HG03457 (cell line): ENCODE measurements at regions not wholly inside any gene's neighbourhood (a gene's known extent, or its start where the extent isn't known, plus 50 kb on each side); places are given as distances from the start of the nearest gene placed in this dataset.

Experiments used
- ATAC-seq: cut with Tn5 transposase; IDR thresholded peaks from one replicate; pipeline ENCODE4 v1.9.1; 2021; ENCODE audit warnings: moderate number of reproducible peaks; ENCODE audit not compliant: unreplicated experiment

DNA sequence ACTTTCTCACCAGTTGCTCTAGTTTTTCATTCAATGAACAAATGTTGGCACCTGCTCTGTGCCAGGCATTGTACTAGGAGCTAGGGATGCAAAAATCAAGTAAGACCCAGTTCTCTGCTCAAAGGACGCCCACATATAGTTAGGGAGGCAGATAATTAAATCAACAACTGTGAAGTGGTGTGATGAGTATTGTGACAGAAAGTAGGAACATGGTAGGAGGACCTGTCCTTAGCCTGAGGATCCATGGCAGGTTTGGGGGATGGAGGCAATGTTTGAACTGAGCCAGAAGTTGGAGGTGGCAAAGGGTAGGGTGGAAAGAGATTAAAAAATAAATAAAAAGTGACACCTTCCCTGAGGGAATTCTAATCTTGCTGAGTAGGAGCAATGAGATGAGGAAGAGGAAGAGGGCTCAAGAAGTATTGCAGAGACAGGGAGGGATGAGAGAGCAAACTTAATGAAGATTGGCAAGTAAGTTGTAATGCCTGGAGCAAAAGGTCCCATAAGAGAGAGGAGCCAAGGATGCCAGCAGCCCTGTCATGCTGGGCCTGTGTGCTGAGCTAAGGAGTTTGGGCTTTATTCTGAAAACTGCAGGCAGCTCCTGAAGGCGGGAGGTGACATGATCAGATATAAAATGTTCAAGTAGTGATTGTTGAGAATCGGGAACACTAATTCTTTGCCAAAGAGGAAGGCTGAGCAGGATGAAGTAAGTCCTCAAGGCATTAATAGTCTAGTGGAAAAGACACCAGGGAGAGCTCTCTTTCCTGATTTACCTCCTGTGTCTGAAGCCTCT is 184.3 kb upstream of the PPP2R3A start:
- ATAC-seq, result no peak

DNA sequence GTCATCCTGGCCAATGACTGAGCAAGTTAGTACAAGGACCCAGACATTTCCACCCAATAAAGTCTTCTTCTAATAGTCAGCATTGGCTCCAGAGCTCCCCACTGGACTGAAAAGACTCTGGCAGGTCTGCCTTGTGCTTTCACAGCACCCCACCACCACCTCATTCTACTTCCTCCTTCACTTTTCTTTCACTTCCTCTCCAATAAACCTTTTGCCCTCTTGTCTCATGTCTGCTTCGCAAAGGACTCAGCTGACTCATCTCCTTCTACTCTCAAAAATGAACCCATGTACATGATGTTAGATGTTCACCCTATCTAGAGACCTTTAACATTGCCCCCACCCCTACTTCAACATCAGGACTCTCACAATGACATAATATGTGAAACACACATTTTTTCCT is 181.0 kb upstream of the PPP2R3A start:
- no peak for ATAC-seq

DNA sequence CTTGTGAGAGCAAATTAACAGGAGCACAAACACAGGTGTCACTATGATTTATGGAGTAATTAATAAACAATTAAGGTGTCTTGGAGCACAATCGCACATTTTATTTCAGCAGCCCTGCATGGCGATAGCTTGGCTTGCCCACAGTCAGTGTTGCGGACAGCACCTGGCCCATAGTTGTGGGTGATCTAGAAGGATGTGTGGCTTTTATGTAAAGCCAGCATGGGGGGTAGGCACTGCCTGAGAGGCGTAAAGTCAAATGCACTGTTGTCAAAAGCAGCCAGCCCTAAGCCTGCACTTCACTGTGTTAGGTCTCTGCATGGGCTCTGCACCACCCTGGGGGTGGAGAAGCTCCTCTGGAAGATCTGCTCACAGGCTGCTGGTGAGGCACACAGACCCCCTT is 177.4 kb upstream of the PPP2R3A start:
- ATAC-seq, result no peak

- ATAC-seq, result no peak
Observed at GRCh38 chr3:135788978-135789377, 176.6 kb upstream of the PPP2R3A start.

GRCh38 chr3:135792174-135792573 is 173.4 kb upstream of the PPP2R3A start:
- ATAC-seq, result no peak

- no peak for ATAC-seq
Observed at GRCh38 chr3:135792858-135793475, 172.6 kb upstream of the PPP2R3A start.

- no peak for ATAC-seq
Observed at GRCh38 chr3:135800071-135800549, 165.4 kb upstream of the PPP2R3A start.

- ATAC-seq, result no peak
Observed at GRCh38 chr3:135801018-135801417, 164.5 kb upstream of the PPP2R3A start.

DNA sequence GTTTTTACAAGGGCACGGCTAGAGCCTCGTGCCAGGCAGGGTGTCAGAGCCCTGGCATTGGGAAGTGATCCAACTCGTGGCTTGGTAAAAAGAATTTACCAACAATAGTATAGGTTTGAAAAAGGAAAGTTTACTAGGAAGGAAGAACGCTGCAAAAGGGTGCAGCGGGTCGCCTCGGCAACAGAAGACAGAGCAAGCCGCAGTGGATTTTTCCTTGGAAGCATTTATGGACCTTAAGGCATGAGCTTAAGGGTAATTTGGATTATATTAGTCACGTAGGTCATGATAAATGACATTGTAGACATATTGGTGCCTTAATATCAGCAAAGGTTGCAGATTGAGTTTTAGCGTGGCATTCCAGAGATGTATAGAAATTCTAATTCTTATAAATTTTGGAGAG is 163.4 kb upstream of the PPP2R3A start:
- ATAC-seq, result no peak

DNA sequence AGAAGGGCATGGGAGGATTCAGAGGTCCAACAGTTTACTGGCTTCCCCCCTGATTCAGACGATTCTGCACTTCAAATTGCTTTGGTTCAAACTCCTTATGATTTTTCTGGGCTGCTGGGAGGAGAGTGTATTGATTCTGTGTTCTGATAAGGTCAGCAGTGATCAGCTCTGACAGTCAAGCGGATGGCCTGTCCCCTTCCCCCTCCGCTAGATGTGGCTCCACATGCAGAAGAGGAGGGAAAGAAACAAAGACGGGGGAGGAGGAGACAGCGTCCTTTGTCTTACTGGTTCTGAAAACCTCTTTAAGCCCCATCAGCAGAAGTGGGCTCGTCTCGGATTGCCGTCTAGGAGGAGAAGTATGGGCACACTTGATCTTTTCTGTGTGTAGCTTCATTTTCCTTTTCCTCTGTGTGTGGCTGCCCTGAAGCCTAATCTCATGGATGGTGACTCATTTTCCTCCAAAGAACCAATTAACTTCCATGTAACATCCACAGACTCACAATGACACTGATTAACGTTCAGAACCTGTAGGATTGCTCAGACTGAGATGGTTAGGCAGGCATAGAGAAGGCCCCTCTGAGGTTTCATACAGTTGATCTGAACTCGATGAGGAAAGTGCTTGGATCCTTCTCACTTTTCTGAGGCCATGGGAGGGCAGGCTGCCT is 162.4 kb upstream of the PPP2R3A start:
- no peak for ATAC-seq

GRCh38 chr3:135805752-135806151 is 159.8 kb upstream of the PPP2R3A start:
- ATAC-seq, result no peak

GRCh38 chr3:135806317-135806716 is 159.2 kb upstream of the PPP2R3A start:
- ATAC-seq, result no peak

DNA sequence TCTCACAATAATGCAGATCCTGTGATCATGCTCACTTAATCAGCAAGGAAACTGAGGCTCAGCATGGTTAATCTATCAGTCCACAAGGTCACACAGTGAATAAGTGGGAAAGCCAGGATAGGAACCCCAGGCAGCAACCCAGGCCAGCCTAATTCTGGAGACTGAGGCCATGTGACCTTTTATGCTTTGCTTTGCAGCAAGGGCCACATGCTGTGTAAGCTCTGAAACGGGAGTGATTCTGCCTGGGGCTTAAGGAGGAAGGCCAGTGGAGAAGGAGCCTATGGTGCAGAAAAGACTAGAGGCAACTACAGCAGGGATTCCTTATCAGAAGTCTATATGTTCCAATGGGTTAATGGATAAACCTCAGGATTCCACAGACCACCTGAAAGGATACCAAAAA is 157.6 kb upstream of the PPP2R3A start:
- ATAC-seq, result no peak

DNA sequence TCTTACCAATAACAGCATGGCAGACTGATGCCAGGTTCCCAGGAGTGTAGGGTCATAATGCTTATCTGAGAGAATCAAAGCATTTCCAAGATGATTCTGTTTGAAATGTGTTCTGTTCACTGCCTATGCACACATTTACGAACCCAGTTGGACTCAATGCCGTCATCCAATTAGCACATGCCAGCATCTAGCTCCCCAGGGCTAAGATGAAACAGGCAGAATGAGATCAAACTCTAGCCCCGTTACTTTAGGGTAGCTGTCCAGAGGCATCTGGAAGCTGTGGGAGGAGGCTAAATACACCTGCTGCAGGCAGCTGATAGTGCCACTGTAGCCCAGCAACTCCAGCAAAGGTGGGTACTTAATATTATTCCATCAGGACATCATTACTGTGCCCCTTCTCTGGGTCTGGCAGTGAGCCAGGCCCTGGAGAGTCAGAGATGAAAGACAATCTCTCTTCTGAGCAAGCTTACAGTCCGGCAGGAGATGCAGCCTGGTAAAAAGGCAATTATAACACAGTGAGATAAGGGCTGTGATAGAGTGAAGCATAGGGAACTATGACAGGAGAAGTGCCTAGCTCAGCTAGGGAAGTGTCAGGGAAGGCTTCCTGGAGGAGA is 156.4 kb upstream of the PPP2R3A start:
- ATAC-seq, result no peak

DNA sequence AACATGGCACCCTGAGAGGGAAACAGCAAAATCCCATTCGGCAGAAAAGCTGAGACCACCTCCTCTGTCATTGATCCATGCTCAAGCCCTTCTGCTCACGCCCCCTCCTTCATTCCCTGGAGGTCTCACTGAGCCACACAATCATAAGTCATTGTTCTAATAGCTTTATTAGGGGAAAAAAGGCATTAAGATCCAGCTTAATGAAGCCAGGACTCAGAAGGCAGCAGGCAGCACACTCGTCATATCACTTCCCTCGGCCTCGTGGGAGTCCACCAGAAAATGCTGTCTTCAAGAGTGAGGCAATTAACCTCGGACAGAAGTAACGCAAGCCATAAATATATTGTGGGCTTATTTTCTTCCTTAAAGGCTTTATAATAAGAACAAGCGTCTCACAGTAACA is 153.9 kb upstream of the PPP2R3A start:
- ATAC-seq, result no peak

GRCh38 chr3:135812057-135812456 is 153.5 kb upstream of the PPP2R3A start:
- no peak for ATAC-seq

DNA sequence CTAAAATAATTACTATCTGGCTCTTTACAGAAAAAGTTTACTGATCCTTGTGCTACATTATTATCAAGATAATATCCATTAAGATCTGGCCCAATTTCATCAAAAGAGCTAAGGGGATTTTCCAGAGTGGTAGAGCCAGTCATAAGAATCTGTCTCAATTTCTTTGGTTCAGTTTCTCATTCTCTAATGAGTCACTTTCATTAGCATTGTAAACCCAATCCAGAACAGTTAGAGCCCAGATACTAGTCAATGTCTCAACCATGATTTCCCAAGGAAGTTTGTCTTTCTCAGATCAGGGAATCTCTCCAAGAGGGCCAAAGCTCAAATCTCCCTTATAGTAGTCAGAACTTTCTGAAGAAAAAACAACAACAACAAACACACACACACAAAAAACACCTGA is 131.1 kb upstream of the PPP2R3A start:
- ATAC-seq, result no peak

DNA sequence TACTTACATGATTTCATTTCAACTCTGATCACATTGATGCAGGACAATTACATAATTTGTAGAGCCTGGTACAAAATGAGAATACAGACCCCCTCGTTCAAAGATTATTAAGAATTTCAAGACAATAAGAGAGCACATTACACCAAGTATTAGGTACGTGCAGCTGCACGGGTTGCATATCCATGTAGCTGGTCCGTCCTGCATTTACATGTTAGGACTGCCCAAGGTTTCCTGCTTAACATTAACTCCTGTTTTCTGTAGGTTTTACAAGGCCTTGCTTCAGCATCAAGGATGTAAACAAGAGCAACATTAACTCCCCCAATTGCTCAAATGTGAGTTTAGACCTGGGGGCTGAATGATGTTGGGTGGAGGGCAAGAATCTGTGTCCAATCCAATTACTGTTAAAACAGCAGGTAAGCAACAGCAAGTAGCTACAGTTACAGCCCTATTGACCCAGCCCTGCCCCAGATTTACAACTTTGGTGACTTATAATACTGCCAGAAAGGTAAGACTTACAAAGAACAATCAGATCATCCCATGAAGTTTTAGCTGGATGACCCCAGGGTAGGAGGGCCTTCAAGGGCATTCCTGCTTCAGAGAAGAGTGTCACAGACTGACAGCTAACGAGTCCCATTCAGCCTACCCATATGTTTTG is 127.4 kb upstream of the PPP2R3A start:
- ATAC-seq, result no peak

GRCh38 chr3:135840436-135840835 is 125.1 kb upstream of the PPP2R3A start:
- no peak for ATAC-seq

GRCh38 chr3:135844386-135844785 is 121.1 kb upstream of the PPP2R3A start:
- no peak for ATAC-seq

- ATAC-seq, result no peak
Observed at GRCh38 chr3:135848051-135848450, 117.5 kb upstream of the PPP2R3A start.
